Endometrial microvascular endothelial cells (primary cell): ENCODE measurements at regions not wholly inside any gene's neighbourhood (a gene's known extent, or its start where the extent isn't known, plus 50 kb on each side); places are given as distances from the start of the nearest gene placed in this dataset.

Experiments
- in situ Hi-C: cut with HindIII; loops from 2 replicates; pipeline ENCODE4 v1.10.0; 2017; ENCODE audit warnings: low sequenced_read_pairs, low pct_unique_long_range_greater_than_20kb; ENCODE audit errors: inconsistent ontology term

DNA sequence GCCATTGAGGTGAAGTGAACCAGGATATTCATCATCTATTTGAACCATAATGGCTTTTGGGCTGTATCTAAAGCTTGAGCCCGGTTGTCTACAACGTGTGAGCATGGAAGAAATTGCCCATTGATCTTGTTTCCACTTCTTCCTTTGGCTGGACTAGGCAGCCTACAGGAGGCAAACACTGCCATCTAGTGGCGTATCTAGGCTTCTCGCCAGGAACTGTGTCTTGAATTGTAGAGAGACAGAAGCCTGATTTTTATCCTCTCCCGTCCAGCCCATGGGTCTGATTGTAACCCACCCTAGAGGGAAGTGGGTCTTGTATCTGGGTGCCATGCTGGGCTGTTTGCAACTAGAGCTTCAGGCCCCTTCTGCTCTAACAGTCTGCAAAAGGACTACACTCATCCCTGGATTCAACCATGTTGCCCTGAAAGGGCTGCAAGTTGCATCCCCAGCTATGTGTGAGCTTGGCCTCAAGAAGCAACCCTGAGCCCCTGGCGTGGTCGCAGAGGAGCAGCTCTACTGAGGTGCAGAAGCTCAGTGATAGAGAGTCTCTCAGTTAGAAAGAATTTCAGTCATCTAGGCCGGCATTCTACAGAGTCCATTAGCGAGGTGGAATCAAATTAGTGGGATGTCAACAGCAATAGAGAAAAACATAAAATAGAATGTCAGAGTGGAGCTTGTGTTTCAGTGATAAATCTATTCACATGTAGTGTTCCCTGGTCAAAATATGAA is 170.2 kb upstream of the UMPS start:
- in situ Hi-C loops = loop anchor here (25.0 kb wide), 1 partner anchor 102 kb away; no protein-coding TSS in a partner anchor

DNA sequence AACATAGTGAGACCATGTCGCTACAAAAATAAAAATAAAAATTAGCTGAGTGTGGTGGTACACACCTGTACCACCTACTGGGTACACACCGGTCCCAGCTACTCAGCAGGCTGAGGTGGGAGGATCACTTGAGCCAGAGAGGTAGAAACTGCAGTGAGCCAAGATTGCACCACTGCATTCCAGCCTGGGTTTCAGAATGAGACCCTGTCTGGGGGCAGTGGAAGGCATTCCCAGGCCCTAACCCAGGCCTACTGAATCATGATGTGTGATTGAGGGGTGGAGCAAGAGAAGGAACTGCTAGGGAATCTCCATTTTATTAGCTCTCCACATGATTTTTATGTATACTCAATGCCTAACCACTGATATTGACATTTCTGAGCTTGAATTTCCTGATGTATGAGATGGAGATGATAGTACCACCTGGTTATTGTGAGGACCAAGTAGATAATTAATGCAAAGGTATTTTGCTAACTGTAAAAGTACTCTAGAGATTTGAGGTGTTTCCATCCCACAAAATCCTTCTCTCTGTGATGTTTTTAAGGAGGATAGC is 169.5 kb upstream of the UMPS start:
- in situ Hi-C loops = loop anchor here (25.0 kb wide), 1 partner anchor 102 kb away; no protein-coding TSS in a partner anchor

DNA sequence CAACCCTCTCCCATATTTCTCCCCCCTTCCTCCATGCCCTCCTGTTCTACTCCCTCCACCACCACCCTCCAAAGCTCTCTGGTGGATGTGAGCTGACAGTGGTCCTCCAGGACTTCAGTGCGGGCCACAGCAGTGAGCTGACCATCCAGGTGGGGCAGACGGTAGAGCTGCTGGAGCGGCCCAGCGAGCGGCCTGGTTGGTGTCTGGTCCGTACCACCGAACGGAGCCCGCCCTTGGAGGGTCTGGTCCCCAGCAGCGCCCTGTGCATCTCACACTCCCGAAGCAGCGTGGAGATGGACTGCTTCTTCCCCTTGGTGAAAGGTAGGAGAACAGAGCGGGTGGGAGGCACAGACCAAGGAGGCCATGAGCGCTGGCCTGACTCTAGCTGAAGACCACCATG is 167.5 kb upstream of the UMPS start:
- in situ Hi-C loops = loop anchor here (25.0 kb wide), 1 partner anchor 100 kb away; no protein-coding TSS in a partner anchor

DNA sequence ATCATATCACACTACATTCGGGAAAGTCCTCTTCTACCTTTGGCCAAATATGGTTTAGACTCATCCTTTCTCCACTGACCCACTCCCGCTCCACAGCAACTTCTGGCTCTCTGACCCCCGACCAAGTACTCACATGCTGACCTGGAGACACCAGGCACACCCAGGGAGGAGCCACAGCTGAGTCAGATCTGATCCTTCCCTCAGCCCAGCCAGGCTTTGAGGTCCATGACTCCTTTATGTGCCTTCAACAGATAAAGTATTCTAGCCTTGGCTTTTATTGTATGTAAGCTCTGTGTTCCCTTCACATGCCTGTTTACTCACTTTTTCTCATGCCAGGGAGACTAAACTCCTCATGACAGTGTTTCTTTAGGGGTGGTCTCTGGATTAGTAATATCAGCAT is 166.9 kb upstream of the UMPS start:
- in situ Hi-C loops = loop anchor here (25.0 kb wide), 1 partner anchor 99 kb away; no protein-coding TSS in a partner anchor

DNA sequence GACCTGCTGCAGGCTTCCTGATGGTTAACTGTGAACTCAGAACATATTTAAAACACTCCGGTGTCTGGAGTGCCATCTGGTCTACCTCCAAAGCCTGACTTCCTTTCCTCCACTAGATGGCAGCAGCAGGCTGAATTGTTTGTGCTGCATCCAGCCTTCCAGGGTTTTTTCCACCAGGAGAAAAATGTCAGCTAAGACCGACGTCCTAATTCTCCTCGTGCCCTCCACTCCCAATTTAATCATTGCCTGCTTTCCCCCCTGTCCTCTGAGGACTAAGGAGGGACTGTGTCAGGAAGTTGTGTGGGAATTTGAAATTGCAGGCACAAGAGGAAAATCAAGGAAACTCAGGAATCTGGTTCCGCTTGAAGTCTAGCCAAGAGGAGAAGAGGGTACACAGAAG is 165.2 kb upstream of the UMPS start:
- in situ Hi-C loops = loop anchor here (25.0 kb wide), 1 partner anchor 97 kb away; no protein-coding TSS in a partner anchor

DNA sequence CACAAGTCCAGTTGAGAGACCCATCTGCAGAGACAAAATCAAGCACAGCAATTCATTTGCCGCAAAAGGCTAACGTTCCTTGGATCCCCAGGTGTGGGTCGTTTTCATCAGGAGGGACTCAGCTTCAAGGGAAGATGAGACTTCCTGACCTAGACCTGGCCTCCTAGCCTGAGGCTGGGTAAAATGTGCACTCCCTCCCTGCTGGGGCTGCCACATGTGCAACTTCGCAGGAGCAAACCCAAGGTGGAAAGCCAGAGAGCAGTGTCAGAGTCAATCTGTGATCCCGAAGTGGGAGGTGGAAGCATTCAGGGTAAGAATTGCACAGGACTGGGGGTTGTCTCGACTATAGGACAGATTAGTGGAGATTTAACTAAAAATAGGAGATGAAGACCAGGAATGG is 164.7 kb upstream of the UMPS start:
- in situ Hi-C loops = loop anchor here (25.0 kb wide), 1 partner anchor 97 kb away; no protein-coding TSS in a partner anchor

DNA sequence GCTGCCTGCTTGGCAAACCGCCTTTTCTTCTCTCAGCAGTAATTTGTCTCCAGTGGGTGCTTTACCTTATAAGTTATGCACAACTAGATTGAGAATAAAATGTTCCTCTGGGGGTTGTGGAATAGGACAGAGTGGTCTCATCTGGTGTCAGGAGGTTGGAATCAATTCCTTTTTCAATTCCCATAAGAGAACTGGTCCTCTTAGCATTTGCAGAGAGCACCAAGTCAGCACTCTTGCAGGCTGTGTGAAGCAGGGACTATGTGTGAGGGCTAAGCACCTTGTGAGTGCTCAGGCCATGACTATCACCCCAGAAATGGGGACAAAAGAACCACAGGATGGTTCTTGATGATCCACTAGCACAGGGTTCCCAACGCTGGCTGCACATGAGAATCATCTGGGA is 163.6 kb upstream of the UMPS start:
- in situ Hi-C loops = loop anchor here (25.0 kb wide), 1 partner anchor 96 kb away; no protein-coding TSS in a partner anchor

DNA sequence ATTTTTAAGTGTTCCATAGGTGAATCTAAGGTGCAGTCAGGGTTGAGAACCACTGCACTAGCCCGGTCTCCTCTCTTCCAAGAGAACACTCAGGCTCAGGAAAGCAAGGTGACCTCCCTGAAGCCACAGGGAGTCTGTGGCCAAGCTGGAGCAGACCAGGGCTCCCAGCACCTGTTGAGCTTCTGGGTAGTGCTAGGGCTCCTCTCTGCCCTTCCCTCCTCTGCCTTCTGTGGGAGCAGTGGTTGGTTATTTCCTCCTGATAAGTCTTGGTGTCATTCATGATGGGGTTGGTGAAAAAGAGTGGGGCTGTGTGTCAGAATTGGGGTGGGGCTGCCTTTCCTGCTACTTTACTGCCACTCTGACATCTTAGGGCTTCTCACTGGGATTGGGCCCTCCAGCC is 163.1 kb upstream of the UMPS start:
- in situ Hi-C loops = loop anchor here (25.0 kb wide), 1 partner anchor 95 kb away; no protein-coding TSS in a partner anchor

DNA sequence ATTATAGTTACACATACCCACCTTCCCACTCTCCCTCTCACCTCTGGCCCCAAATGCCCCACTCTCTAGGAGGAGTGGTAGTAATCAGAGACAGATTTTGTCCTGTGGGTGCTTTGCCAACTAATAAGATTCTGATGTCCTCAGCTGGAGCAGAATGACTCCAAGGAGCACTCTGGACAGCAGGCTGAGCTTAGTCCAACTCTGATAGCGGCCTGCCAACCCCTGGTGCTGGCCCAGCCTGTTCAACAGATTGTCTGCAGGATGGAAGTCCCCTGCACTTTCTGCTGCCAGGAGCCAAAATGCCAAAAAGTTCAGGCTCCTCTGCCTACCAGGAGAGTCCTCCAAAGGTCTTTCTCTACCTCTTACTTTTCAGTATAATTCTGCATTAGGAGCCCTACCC is 160.5 kb upstream of the UMPS start:
- in situ Hi-C loops = loop anchor here (25.0 kb wide), 1 partner anchor 93 kb away; no protein-coding TSS in a partner anchor

DNA sequence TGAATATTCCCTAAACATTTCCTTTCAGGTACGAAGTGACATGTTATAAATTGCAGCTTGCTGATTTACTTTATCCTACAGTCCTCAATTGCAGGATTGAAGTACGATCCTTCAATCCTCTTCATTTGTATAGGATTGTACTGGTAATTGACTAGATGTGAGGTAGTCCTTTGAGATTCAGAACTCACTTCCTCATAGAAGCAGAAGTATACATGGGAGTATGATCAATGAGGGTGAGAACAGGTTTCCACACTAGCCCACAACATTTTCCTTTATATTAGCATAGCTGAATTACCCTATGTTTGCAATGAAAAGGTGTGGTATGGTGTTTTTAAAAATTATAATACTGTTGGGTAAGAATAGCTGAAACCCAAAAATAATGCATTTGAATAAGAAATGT is 160.0 kb upstream of the UMPS start:
- in situ Hi-C loops = loop anchor here (25.0 kb wide), 1 partner anchor 92 kb away; no protein-coding TSS in a partner anchor

DNA sequence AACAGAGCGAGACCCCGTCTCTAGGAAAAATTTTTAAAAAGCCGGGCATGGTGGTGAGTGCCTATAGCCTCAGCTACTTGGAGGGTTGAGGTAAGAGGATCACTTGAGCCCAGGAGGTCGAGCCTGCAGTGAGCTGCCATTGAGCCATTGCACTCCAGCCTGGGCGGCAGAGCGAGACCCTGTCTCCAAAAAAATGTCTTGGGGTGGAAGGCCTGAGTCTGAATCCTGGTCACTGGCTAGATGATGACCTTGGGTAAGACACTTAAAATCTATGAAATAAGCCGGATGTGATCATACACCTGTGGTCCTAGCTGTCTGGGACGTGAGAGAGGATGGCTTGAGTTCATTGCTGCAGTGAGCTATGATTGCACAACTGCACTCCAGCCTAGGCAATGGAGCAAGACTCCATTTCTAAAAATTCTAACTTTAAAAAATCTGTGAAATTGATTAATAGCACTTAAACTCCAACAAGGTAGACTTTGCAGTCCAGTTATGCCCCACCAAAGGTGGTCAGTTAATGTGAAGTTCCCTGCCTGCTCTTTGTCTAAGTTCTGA is 157.3 kb upstream of the UMPS start:
- in situ Hi-C loops = loop anchor here (25.0 kb wide), 1 partner anchor 89 kb away; no protein-coding TSS in a partner anchor

DNA sequence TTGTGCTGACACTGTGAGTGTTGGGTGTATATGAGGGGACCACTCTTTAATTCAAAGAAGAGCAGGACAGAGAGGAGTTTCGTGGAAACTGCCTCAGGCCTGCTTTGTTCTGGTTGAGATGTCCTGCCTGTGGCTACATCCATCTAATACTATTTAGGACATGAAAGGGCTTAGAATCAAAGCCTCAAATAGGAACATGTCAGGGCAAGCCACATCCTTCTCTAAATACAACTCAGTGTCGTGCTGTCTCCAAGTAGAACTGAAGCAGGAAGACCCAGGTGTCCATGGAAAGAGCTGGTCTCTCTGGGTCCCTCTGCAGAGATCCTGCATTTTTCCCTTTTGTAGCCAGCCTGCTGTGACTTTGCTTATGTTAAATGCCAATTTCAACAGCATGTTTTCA is 156.2 kb upstream of the UMPS start:
- in situ Hi-C loops = loop anchor here (25.0 kb wide), 1 partner anchor 88 kb away; no protein-coding TSS in a partner anchor

DNA sequence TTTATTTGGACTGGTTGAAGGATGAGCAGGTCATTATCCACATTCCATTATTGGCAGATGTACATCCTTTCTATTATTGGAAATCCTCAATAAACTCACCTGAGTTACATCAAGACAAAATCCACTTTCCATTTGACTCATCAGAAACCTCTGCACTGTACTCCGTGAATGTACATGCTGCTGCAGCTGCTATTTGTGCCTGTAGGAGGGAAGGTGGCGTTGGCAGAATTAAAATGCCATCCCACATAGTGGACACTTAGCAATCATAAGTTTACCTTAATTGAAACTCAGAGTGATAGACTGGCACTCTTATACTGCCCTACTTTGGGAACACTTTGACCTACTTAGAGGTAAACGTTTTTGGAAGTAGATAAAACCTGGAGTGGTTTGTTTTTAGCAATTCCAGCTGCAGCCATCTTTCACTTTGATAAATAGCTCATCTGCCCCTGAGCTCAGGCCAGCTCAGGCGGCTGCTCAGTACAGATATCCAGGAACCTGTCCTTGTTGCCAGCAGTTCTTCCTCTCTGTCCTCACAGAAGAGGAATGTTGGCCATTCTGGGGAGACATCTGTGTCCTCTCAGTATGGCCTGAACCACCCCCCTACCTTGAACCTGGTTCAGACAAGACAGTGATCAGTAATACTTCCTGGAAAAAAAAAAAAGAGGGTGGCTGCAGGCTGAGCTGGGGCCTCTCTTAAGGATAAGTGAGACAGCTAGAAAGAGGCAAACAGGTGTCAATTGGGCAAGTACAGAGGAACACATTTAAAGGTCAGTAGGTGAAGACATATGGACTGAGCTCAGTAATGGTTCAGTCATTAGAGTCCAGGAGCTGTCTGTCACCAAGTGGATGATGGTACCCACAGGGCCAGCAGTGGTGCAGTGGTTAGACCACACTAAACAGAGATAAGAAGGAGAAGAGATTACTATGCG is 153.4 kb upstream of the UMPS start:
- in situ Hi-C loops = no loop called here

DNA sequence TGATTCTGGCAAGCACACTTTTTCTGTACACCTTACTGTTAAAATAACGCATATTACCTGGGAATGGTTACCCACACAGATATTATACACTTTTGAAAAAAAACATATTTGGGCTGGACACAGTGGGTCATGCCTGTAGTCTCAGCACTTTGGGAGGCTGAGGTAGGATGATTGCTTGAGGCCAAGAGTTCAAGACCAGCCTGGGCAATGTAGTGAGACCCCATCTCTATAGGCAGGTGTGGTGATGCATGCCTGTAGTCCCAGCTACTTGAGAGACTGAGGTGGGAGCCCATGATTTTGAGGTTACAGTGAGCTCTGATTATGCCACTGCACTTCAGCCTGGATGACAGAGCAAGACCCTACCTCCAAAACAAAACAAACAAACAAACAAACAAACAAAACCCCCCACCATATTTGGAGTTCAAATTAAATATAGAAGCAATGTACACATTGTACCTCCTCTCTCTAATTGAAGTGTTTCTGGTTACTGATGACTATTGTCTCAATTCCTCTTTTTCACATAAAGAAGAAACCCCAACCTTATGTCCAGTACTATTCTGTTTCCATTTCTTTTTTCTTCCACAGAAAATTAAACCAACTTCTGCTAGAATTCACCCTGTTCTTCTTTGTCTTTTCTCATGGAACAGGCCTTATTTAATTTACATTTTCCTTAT is 152.6 kb upstream of the UMPS start:
- in situ Hi-C loops = no loop called here

DNA sequence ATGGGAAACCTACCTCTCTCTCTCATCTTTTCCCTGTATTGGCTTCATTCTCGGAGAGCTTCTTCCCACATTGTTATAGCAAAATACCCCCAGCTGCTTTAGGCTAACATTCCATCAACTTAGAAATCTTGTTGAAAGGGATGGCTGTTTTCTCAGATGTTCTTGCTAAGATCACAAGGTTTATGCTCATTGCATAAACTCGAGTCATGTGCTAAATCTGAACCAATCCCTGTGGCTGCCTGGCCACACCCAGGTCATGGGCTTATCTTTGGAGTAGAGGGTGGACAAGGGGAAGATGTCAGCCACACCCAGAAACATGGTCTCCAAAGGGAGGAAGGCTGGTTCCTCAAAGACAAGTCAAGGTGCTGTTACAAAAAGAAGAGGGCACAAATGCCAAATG is 150.6 kb upstream of the UMPS start:
- in situ Hi-C loops = no loop called here

DNA sequence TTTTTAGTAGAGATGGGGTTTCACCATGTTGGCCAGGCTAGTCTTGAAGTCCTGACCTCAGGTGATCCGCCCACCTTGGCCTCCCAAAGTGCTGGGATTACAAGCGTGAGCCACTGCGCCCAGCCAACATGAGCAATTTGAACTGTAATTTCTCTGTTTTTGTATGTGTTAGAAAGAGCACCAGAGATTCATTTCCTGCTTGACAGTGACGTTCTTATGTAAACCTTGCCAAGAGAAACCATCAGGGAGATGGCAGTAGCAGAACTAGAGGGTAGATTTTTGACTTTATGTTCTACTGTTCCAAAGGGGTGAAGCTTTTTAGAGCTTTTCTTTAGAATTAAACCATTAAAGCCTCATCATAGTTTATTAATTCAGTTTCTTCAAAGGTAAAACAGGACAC is 148.1 kb upstream of the UMPS start:
- in situ Hi-C loops = no loop called here

DNA sequence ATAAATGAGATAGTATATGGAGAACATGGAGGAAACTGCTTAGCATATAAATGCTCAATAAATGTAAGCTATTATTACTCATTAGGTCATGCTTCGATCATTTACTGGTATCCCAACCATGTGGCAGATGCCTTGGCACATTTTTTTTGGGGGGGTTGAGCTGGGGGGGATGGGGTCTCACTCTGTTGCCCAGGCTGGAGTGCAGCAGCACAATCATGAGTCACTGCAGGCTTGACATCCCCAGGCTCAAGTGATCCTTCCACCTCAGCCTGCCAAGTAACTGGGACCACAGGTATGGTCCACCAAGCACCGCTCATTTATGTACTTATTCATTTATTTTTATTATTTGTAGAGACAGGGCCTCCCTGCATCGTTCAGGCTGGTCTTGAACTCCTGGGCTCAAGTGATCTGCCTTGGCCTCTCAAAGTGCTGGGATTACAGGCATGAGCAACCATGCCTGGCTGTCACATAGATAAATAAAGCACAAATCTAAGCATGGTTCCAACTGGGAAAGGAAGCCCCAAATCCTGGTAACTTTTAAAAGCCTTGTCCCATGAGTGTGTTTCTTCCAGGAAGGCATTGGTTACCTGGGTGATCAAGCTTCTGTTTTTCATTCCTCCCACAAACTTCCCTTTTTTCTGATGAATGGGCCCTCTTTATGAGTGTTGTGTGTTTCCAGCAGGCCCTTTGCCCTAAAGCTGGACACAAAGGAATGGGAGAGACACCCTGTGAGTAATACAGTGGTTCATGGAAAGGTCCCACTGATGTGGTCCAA is 147.4 kb upstream of the UMPS start:
- in situ Hi-C loops = no loop called here

DNA sequence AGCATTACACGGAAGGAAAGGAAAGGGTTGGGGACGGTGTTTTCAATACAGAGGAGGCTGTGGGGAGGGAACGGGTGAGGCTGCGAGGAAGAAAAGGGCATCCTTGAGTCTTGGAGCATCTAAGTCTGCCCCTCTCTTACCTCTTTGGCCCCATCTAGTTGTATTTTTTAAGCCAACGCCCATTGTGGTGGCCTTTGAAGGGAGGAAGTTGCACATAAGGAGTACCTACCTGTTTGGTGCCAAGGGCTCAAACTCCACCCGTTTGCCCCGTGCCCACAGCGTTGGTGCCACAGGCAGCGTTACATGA is 146.1 kb upstream of the UMPS start:
- in situ Hi-C loops = no loop called here
